GM12878 (cell line): ENCODE measurements at regions not wholly inside any gene's neighbourhood (a gene's known extent, or its start where the extent isn't known, plus 50 kb on each side); places are given as distances from the start of the nearest gene placed in this dataset.

ENCODE experiments used
- ATAC-seq: fragments of 200-7000 bp; cut with Tn5 transposase; 3 replicates; pipeline ENCODE4 v1.9.1; 2020; ENCODE audit warnings: mild to moderate bottlenecking, moderate library complexity
- BruUV-seq: library from RNA; stranded (reverse); fragments of 400-500 nt; replicated peaks from 2 replicates; lab custom pipeline; 2021; lab: Mats Ljungman, UMichigan
- CTCF ChIA-PET: fragments of 300-600 bp; sonication (Branson Sonifier 250); formaldehyde crosslinking; extraction: SDS; loops from one replicate; lab custom pipeline; 2021; ENCODE audit warnings: inconsistent platforms; lab: Yijun Ruan, JAX
- POLR2A ChIA-PET: fragments of 350-600 bp; formaldehyde crosslinking; extraction: SDS; loops from one replicate; lab custom pipeline; 2021; ENCODE audit warnings: inconsistent platforms; lab: Charles Lee
- RAD21 ChIA-PET: fragments of 300-600 bp; sonication (Branson Sonifier 250); formaldehyde crosslinking; loops from one replicate; lab custom pipeline; 2023; ENCODE audit warnings: antibody characterized with exemption; ENCODE audit not compliant: unreplicated experiment; lab: Charles Lee
- SMC1A ChIA-PET: fragments of 300-600 bp; sonication (Branson Sonifier 250); formaldehyde crosslinking; loops from one replicate; lab custom pipeline; 2023; ENCODE audit not compliant: unreplicated experiment, uncharacterized antibody; lab: Charles Lee
- DNase-seq: peaks from one replicate; pipeline ENCODE4 v3.0.0-alpha.2; 2011; ENCODE audit warnings: low read depth, low spot score
- FAIRE-seq: peaks from 3 replicates; lab custom pipeline; 2011; peaks lifted over from hg19 to GRCh38; lab: Jason Lieb, UNC
- H2AFZ ChIP-seq: 2 replicates; pipeline ENCODE4 v1.6.0; 2011; ENCODE audit warnings: low read depth, low read length, control low read depth; ENCODE audit not compliant: control insufficient read depth
- H3K27ac ChIP-seq: 2 replicates; pipeline ENCODE4 v1.5.1; 2011; ENCODE audit warnings: control low read depth; ENCODE audit not compliant: control insufficient read depth, insufficient read depth
- H3K27me3 ChIP-seq, 2 experiments: replicated peaks in 1 of 2; 2 replicates each; pipeline versions ENCODE4 v1.6.0 to v1.6.1; 2011; ENCODE audit warnings: low read length in 1 of 2; ENCODE audit not compliant: control insufficient read depth in 2 of 2, insufficient read depth in 2 of 2
- H3K36me3 ChIP-seq, 2 experiments: 2 replicates each; pipeline ENCODE4 v1.5.1; 2011; ENCODE audit warnings: low read length in 1 of 2; ENCODE audit not compliant: control insufficient read depth in 2 of 2, insufficient read depth in 2 of 2
- H3K4me1 ChIP-seq: 2 replicates; pipeline ENCODE4 v1.6.1; 2011; ENCODE audit warnings: mild to moderate bottlenecking, low read length, moderate library complexity, mixed read lengths; ENCODE audit not compliant: control insufficient read depth, insufficient read depth
- H3K4me2 ChIP-seq: 2 replicates; pipeline ENCODE4 v1.6.0; 2011; ENCODE audit warnings: control low read depth; ENCODE audit not compliant: control insufficient read depth, insufficient read depth
- H3K4me3 ChIP-seq: fragments of 200-600 bp; sonication (generic); 2 replicates; pipeline ENCODE4 v1.5.1; 2016
- H3K79me2 ChIP-seq: 2 replicates; pipeline ENCODE4 v1.6.0; 2011; ENCODE audit warnings: low read length; ENCODE audit not compliant: control insufficient read depth, insufficient read depth
- H3K9ac ChIP-seq: 2 replicates; pipeline ENCODE4 v1.8.0; 2011; ENCODE audit warnings: low read length, control low read depth, mixed read lengths; ENCODE audit not compliant: control insufficient read depth, insufficient read depth
- H3K9me3 ChIP-seq: replicated peaks from 3 replicates; pipeline ENCODE4 v1.5.1; 2011; ENCODE audit warnings: mild to moderate bottlenecking, low read length; ENCODE audit not compliant: control insufficient read depth, insufficient read depth
- H4K20me1 ChIP-seq: 2 replicates; pipeline ENCODE4 v1.6.0; 2011; ENCODE audit not compliant: control insufficient read depth, insufficient read depth
- ETV6 ChIP-seq, 2 experiments: fragments of 450-650 bp in 1 of 2; IDR thresholded peaks in 1 of 2; conservative IDR thresholded peaks in 1 of 2; 2 replicates each; pipeline ENCODE4 v1.6.1; 2014; ENCODE audit warnings: antibody characterized with exemption in 1 of 2, borderline replicate concordance in 1 of 2, low read depth in 1 of 2, mild to moderate bottlenecking in 1 of 2, moderate library complexity in 1 of 2
- KDM1A ChIP-seq: fragments of 200-600 bp; sonication (generic); IDR thresholded peaks from 2 replicates; pipeline ENCODE4 v1.6.1; 2016; ENCODE audit warnings: borderline replicate concordance
- MEF2B ChIP-seq: fragments of 450-650 bp; IDR thresholded peaks from 2 replicates; pipeline ENCODE4 v1.6.1; 2018; ENCODE audit warnings: mild to moderate bottlenecking, moderate library complexity; ENCODE audit not compliant: partially characterized antibody, poor library complexity, severe bottlenecking
- NR2C2 ChIP-seq: IDR thresholded peaks from 2 replicates; pipeline ENCODE4 v1.6.1; 2011; ENCODE audit warnings: borderline replicate concordance, low read depth; ENCODE audit not compliant: control insufficient read depth, insufficient read length
- PBX3 ChIP-seq: IDR thresholded peaks from 2 replicates; pipeline ENCODE4 v1.6.1; 2011; ENCODE audit warnings: mild to moderate bottlenecking, low read depth, low read length, moderate library complexity; ENCODE audit not compliant: insufficient replicate concordance
- POLR2A ChIP-seq: IDR thresholded peaks from 2 replicates; pipeline ENCODE4 v1.6.1; 2011; ENCODE audit warnings: low read depth, mild to moderate bottlenecking, low read length
- RB1 ChIP-seq: fragments of 450-650 bp; formaldehyde crosslinking; IDR thresholded peaks from 2 replicates; pipeline ENCODE4 v1.6.1; 2017; ENCODE audit warnings: mild to moderate bottlenecking, borderline replicate concordance
- RELA ChIP-seq: fragments of 450-650 bp; IDR thresholded peaks from 2 replicates; pipeline ENCODE4 v1.8.0; 2014; ENCODE audit warnings: borderline replicate concordance; ENCODE audit not compliant: partially characterized antibody
- REST ChIP-seq: IDR thresholded peaks from 2 replicates; pipeline ENCODE4 v1.6.1; 2012; ENCODE audit warnings: mild to moderate bottlenecking, low read depth, low read length
- TAF1 ChIP-seq: IDR thresholded peaks from 2 replicates; pipeline ENCODE4 v1.6.1; 2011; ENCODE audit warnings: mild to moderate bottlenecking, low read depth, low read length, borderline replicate concordance
- ZBTB40 ChIP-seq: fragments of 450-650 bp; IDR thresholded peaks from 2 replicates; pipeline ENCODE4 v1.6.1; 2016; ENCODE audit warnings: mild to moderate bottlenecking, moderate library complexity, borderline replicate concordance
- ZNF24 ChIP-seq: fragments of 450-650 bp; IDR thresholded peaks from 2 replicates; pipeline ENCODE4 v1.6.1; 2017; ENCODE audit warnings: antibody characterized with exemption, mild to moderate bottlenecking
- WGBS: methylation state at CpG from one replicate; pipeline ENCODE4 v1.1.6; 2016; ENCODE audit warnings: low lambda C conversion rate; ENCODE audit not compliant: insufficient replicate concordance, insufficient coverage; ENCODE audit errors: missing lambda C conversion rate; 5-methylcytosine and 5-hydroxymethylcytosine counted together
- in situ Hi-C: fragments of 300-500 bp; cut with MboI; formaldehyde crosslinking; loops from 9 replicates; pipeline ENCODE4 v1.14.3; 2018; ENCODE audit warnings: mixed read lengths
- intact Hi-C: fragments of 100-400 bp; cut with micrococcal nuclease; formaldehyde crosslinking; loops from one replicate; pipeline ENCODE4 v1.14.2; 2022; ENCODE audit not compliant: unreplicated experiment

GRCh38 chr3:106184540-106185457 is 316.0 kb upstream of the CBLB start:
- Histone ChIP-seq H4K20me1 (no peaks in the 10 kb centered on the region), H3K79me2 (no peaks in the 10 kb centered on the region), H3K4me2 (peak overlapping the region; percentile 72), H3K9ac (peak overlapping the region; percentile 66), H3K4me1 (peaks cover 24% of the 10 kb centered on the region), H3K4me3 (no peak overlapping the region), H3K27ac (peak overlapping the region; percentile 100), H3K27me3 (no peaks in the 10 kb centered on the region), H3K9me3 (peaks cover 4% of the 10 kb centered on the region; the same call in 1 of the 3 replicates), H3K36me3 (no peaks in the 10 kb centered on the region), H2AFZ (peak overlapping the region; percentile 56)
- ChIA-PET RAD21 (interaction anchor here (0.7 to 8.4 kb wide), 40 partner anchors 12 to 657 kb away, joined by 3 to 99 read pairs (median 4); partner anchors contain the start of gene CBLB), POLR2A (interaction anchor here (0.6 to 3.5 kb wide), 14 partner anchors 10 to 383 kb away, joined by 3 to 22 read pairs (median 4); no protein-coding TSS in a partner anchor), CTCF (interaction anchor here (0.6 to 3.7 kb wide), 10 partner anchors 11 to 424 kb away, joined by 3 to 13 read pairs (median 4); no protein-coding TSS in a partner anchor), SMC1A (interaction anchor here (0.5 to 7.7 kb wide), 43 partner anchors 9 to 878 kb away, joined by 3 to 89 read pairs (median 4); partner anchors contain the start of gene CBLB)
- 0% methylated on average over 4 of the region's 4 CpGs for WGBS
- ATAC-seq: peak; percentile 88
- BruUV-seq: no TSS peak
- peak; percentile 71 for FAIRE-seq
- DNase-seq: peak; percentile 79
- intact Hi-C loops: loop anchor here (1.0 to 10.0 kb wide), 9 partner anchors 8 to 425 kb away; no protein-coding TSS in a partner anchor
- in situ Hi-C loops: loop anchor here (5.0 kb wide), 1 partner anchor 118 kb away; no protein-coding TSS in a partner anchor
- TF ChIP-seq NR2C2: no peak
- TF ChIP-seq MEF2B: peak; percentile 87
- no peak for TF ChIP-seq RB1
- TF ChIP-seq ZBTB40: no peak
- TF ChIP-seq RELA: no peak
- no peak for TF ChIP-seq REST
- TF ChIP-seq TAF1: no peak
- TF ChIP-seq ETV6 (conservative IDR thresholded peaks at IDR 0.05 in 1 of 2, IDR thresholded peaks at IDR 0.05 in 1 of 2; ENCODE audit: borderline replicate concordance in 1 of 2, low read depth in 1 of 2): no peak
- no peak for TF ChIP-seq POLR2A
- peak; percentile 22; the same call in 1 of the 2 replicates for TF ChIP-seq ZNF24
- no peak for TF ChIP-seq PBX3
- TF ChIP-seq KDM1A: no peak
